ENCODE measurements at regions not wholly inside any gene's neighbourhood (a gene's known extent, or its start where the extent isn't known, plus 50 kb on each side); places are given as distances from the start of the nearest gene placed in this dataset.

- H3K4me1 ChIP-seq = no peaks in the 10 kb centered on the region
These were observed 118.5 kb downstream of the SOX1 start for GRCh38 chr13:112185466-112185865.

GRCh38 chr13:112186091-112186490 lies 119.1 kb downstream of the SOX1 start:
- Histone ChIP-seq H3K36me3 (no peaks in the 10 kb centered on the region), H3K27me3 (ENCODE audit: low read depth) (peaks cover 36% of the 10 kb centered on the region), H3K9me3 (replicated peaks) (peaks cover 10% of the 10 kb centered on the region), H3K4me1 (no peaks in the 10 kb centered on the region), H3K4me3 (no peak overlapping the region), H3K27ac (replicated peaks) (no peak overlapping the region)
- TF ChIP-seq CTCF (IDR thresholded peaks at IDR 0.05; ENCODE audit: borderline replicate concordance) = no peak
- intact Hi-C loops (cut with micrococcal nuclease) = no loop called here
- no peak for DNase-seq

More at GRCh38 chr13:112185466-112185865, 118.5 kb downstream of the SOX1 start:
- DNase-seq = no peak
- no peak overlapping the region for H3K27ac ChIP-seq (replicated peaks)
- H3K27me3 ChIP-seq (ENCODE audit: low read depth) = peaks cover 42% of the 10 kb centered on the region
- intact Hi-C loops (cut with micrococcal nuclease) = no loop called here
- H3K36me3 ChIP-seq = no peaks in the 10 kb centered on the region
- no peak overlapping the region for H3K4me3 ChIP-seq
- H3K9me3 ChIP-seq (replicated peaks) = peaks cover 6% of the 10 kb centered on the region
- TF ChIP-seq CTCF (IDR thresholded peaks at IDR 0.05; ENCODE audit: borderline replicate concordance) = no peak

- Histone ChIP-seq H3K4me1 (no peaks in the 10 kb centered on the region), H3K27me3 (ENCODE audit: low read depth) (peaks cover 19% of the 10 kb centered on the region), H3K27ac (replicated peaks) (no peak overlapping the region), H3K4me3 (no peak overlapping the region), H3K9me3 (replicated peaks) (peaks cover 19% of the 10 kb centered on the region), H3K36me3 (no peaks in the 10 kb centered on the region)
- intact Hi-C loops (cut with micrococcal nuclease) = no loop called here
- no peak for DNase-seq
- TF ChIP-seq CTCF (IDR thresholded peaks at IDR 0.05; ENCODE audit: borderline replicate concordance) = no peak
These were observed 120.8 kb downstream of the SOX1 start for GRCh38 chr13:112187527-112188297.

- H3K27me3 ChIP-seq (ENCODE audit: low read depth) = peaks cover 14% of the 10 kb centered on the region
- peaks cover 24% of the 10 kb centered on the region for H3K9me3 ChIP-seq (replicated peaks)
- TF ChIP-seq CTCF (IDR thresholded peaks at IDR 0.05; ENCODE audit: borderline replicate concordance) = no peak
- H3K27ac ChIP-seq (replicated peaks) = no peak overlapping the region
- H3K36me3 ChIP-seq = no peaks in the 10 kb centered on the region
- intact Hi-C loops (cut with micrococcal nuclease) = no loop called here
- DNase-seq = no peak
- no peak overlapping the region for H3K4me3 ChIP-seq
- no peaks in the 10 kb centered on the region for H3K4me1 ChIP-seq
These were observed 121.3 kb downstream of the SOX1 start for GRCh38 chr13:112188298-112188610.

- Histone ChIP-seq H3K4me3 (no peak overlapping the region), H3K9me3 (replicated peaks) (peaks cover 30% of the 10 kb centered on the region), H3K36me3 (no peaks in the 10 kb centered on the region), H3K27me3 (ENCODE audit: low read depth) (peaks cover 20% of the 10 kb centered on the region), H3K27ac (replicated peaks) (no peak overlapping the region), H3K4me1 (no peaks in the 10 kb centered on the region)
- TF ChIP-seq CTCF (IDR thresholded peaks at IDR 0.05; ENCODE audit: borderline replicate concordance) = no peak
- intact Hi-C loops (cut with micrococcal nuclease) = no loop called here
- no peak for DNase-seq
These were observed 126.7 kb downstream of the SOX1 start for GRCh38 chr13:112193463-112194166.

Data from left ventricle myocardium inferior (tissue), 1 donor.